ENCODE measurements at regions not wholly inside any gene's neighbourhood (a gene's known extent, or its start where the extent isn't known, plus 50 kb on each side); places are given as distances from the start of the nearest gene placed in this dataset.

DNA sequence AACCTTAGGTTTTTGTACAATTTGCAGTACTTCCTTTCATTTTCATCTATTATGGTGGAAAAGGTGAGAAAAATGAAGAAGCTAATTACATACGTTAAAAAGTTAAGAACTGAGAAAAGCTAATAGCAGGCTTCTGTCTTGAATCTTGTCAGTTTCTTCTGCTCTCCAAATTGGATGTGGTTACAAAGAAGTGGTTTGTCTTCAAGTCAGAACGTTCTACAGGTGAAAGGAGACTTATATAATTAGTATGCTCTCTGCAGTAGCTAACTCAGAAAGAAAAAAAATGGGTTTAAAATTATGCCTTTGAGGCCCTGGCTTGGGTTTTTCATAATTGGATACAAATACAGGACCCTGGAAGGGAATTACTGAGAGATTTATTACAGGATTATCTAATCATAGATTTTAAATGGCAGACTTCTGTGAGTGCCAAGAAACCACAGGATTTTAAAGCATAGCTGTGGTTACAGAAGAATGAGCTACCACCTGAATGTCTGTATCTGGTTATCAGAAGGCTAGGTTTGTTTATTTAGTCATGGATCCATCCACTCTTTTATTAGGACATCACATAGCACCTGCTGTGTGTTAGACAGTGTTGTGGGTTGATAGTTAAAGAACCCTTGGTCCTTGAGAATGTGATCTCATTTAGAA is 528.1 kb upstream of the MCTP2 start:
- TF ChIP-seq, protein P1, sequence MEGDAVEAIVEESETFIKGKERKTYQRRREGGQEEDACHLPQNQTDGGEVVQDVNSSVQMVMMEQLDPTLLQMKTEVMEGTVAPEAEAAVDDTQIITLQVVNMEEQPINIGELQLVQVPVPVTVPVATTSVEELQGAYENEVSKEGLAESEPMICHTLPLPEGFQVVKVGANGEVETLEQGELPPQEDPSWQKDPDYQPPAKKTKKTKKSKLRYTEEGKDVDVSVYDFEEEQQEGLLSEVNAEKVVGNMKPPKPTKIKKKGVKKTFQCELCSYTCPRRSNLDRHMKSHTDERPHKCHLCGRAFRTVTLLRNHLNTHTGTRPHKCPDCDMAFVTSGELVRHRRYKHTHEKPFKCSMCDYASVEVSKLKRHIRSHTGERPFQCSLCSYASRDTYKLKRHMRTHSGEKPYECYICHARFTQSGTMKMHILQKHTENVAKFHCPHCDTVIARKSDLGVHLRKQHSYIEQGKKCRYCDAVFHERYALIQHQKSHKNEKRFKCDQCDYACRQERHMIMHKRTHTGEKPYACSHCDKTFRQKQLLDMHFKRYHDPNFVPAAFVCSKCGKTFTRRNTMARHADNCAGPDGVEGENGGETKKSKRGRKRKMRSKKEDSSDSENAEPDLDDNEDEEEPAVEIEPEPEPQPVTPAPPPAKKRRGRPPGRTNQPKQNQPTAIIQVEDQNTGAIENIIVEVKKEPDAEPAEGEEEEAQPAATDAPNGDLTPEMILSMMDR (IDR thresholded peaks at IDR 0.05; ENCODE audit: insufficient read depth, low read depth, low read length): no peak
- no peak for TF ChIP-seq EZH2 (IDR thresholded peaks at IDR 0.05; ENCODE audit: insufficient read depth, low read length)
